ENCODE measurements at regions not wholly inside any gene's neighbourhood (a gene's known extent, or its start where the extent isn't known, plus 50 kb on each side); places are given as distances from the start of the nearest gene placed in this dataset.

GRCh38 chr10:125565046-125565445 is 117.9 kb downstream of the TEX36 start:
- no peak overlapping the region for H3K27ac Mint-ChIP-seq
- no peak overlapping the region for H3K4me3 Mint-ChIP-seq
- no peaks in the 10 kb centered on the region for H3K4me1 Mint-ChIP-seq
- H3K27me3 Mint-ChIP-seq: peaks cover 13 to 22% (median 20%) of the 10 kb centered on the region in 5 donors
- H3K9me3 Mint-ChIP-seq: peaks cover 0 to 8% (median 2%) of the 10 kb centered on the region in 9 donors
- DNase-seq: no peak
- no peaks in the 10 kb centered on the region for H3K36me3 Mint-ChIP-seq
- ATAC-seq: no peak
- POLR2A ChIA-PET: no interaction called here

- peaks cover 0 to 5% (median 2%) of the 10 kb centered on the region in 9 donors for H3K9me3 Mint-ChIP-seq
- DNase-seq (no peak), ATAC-seq (no peak)
- H3K4me1 Mint-ChIP-seq: no peaks in the 10 kb centered on the region
- H3K27ac Mint-ChIP-seq: no peak overlapping the region
- H3K4me3 Mint-ChIP-seq: no peak overlapping the region
- no peaks in the 10 kb centered on the region for H3K36me3 Mint-ChIP-seq
- POLR2A ChIA-PET: no interaction called here
- H3K27me3 Mint-ChIP-seq: peaks cover 13 to 23% (median 20%) of the 10 kb centered on the region in 5 donors
Observed at GRCh38 chr10:125564570-125564969, 118.4 kb downstream of the TEX36 start.

- ATAC-seq (no peak), DNase-seq (no peak)
- POLR2A ChIA-PET: no interaction called here
- H3K27ac Mint-ChIP-seq: no peak overlapping the region
- H3K4me3 Mint-ChIP-seq: no peak overlapping the region
- H3K9me3 Mint-ChIP-seq: peaks cover 0 to 5% (median 0%) of the 10 kb centered on the region in 9 donors
- H3K27me3 Mint-ChIP-seq: peaks cover 11 to 23% (median 15%) of the 10 kb centered on the region in 5 donors
- no peaks in the 10 kb centered on the region for H3K36me3 Mint-ChIP-seq
- H3K4me1 Mint-ChIP-seq: no peaks in the 10 kb centered on the region
Observed at GRCh38 chr10:125562737-125563136, 120.2 kb downstream of the TEX36 start.

- DNase-seq (no peak), ATAC-seq (no peak)
- peaks cover 0 to 5% (median 0%) of the 10 kb centered on the region in 9 donors for H3K9me3 Mint-ChIP-seq
- peaks cover 4 to 21% (median 17%) of the 10 kb centered on the region in 5 donors for H3K27me3 Mint-ChIP-seq
- POLR2A ChIA-PET: no interaction called here
- H3K36me3 Mint-ChIP-seq: no peaks in the 10 kb centered on the region
- no peak overlapping the region for H3K27ac Mint-ChIP-seq
- H3K4me3 Mint-ChIP-seq: no peak overlapping the region
- peaks cover 0 to 1% (median 0%) of the 10 kb centered on the region in 4 donors for H3K4me1 Mint-ChIP-seq
Observed at GRCh38 chr10:125560947-125561346, 122.0 kb downstream of the TEX36 start.

GRCh38 chr10:125559210-125559609 is 123.8 kb downstream of the TEX36 start:
- Mint-ChIP-seq H3K27me3 (peaks cover 6 to 29% (median 24%) of the 10 kb centered on the region in 5 donors), H3K4me3 (no peak overlapping the region), H3K9me3 (peaks cover 0 to 9% (median 2%) of the 10 kb centered on the region in 9 donors), H3K27ac (no peak overlapping the region), H3K4me1 (peaks cover 0 to 1% (median 0%) of the 10 kb centered on the region in 4 donors), H3K36me3 (no peaks in the 10 kb centered on the region)
- POLR2A ChIA-PET: no interaction called here
- ATAC-seq: no peak
- no peak for DNase-seq

- Mint-ChIP-seq H3K4me1 (peaks cover 0 to 1% (median 0%) of the 10 kb centered on the region in 4 donors), H3K27ac (no peak overlapping the region), H3K27me3 (peaks cover 2 to 29% (median 18%) of the 10 kb centered on the region in 5 donors), H3K36me3 (no peaks in the 10 kb centered on the region), H3K9me3 (peaks cover 0 to 9% (median 6%) of the 10 kb centered on the region in 9 donors), H3K4me3 (no peak overlapping the region)
- DNase-seq (no peak), ATAC-seq (no peak)
- POLR2A ChIA-PET: no interaction called here
Observed at GRCh38 chr10:125557801-125558505, 125.0 kb downstream of the TEX36 start.

- Mint-ChIP-seq H3K36me3 (no peaks in the 10 kb centered on the region), H3K4me3 (no peak overlapping the region), H3K4me1 (peaks cover 0 to 1% (median 0%) of the 10 kb centered on the region in 4 donors), H3K9me3 (peaks cover 0 to 12% (median 6%) of the 10 kb centered on the region in 9 donors), H3K27me3 (peaks cover 2 to 29% (median 18%) of the 10 kb centered on the region in 5 donors), H3K27ac (no peak overlapping the region)
- POLR2A ChIA-PET: no interaction called here
- no peak for DNase-seq
- ATAC-seq: no peak
Observed at GRCh38 chr10:125557311-125557710, 125.7 kb downstream of the TEX36 start.

GRCh38 chr10:125556882-125557281 is 126.1 kb downstream of the TEX36 start:
- ATAC-seq: no peak
- Mint-ChIP-seq H3K27me3 (peaks cover 3 to 29% (median 17%) of the 10 kb centered on the region in 5 donors), H3K4me1 (peaks cover 0 to 1% (median 0%) of the 10 kb centered on the region in 4 donors), H3K27ac (no peak overlapping the region), H3K4me3 (no peak overlapping the region), H3K36me3 (no peaks in the 10 kb centered on the region), H3K9me3 (peaks cover 0 to 12% (median 6%) of the 10 kb centered on the region in 9 donors)
- no peak for DNase-seq
- POLR2A ChIA-PET: no interaction called here

- Mint-ChIP-seq H3K27me3 (peaks cover 8 to 37% (median 16%) of the 10 kb centered on the region in 5 donors), H3K9me3 (peaks cover 0 to 12% (median 4%) of the 10 kb centered on the region in 9 donors), H3K4me1 (peaks cover 0 to 1% (median 0%) of the 10 kb centered on the region in 4 donors), H3K27ac (no peak overlapping the region), H3K4me3 (no peak overlapping the region), H3K36me3 (no peaks in the 10 kb centered on the region)
- ATAC-seq: no peak
- no peak for DNase-seq
- POLR2A ChIA-PET: no interaction called here
Observed at GRCh38 chr10:125555743-125556142, 127.2 kb downstream of the TEX36 start.

GRCh38 chr10:125555267-125555666 is 127.7 kb downstream of the TEX36 start:
- H3K27ac Mint-ChIP-seq: no peak overlapping the region
- peaks cover 0 to 12% (median 4%) of the 10 kb centered on the region in 9 donors for H3K9me3 Mint-ChIP-seq
- no peak overlapping the region for H3K4me3 Mint-ChIP-seq
- no peaks in the 10 kb centered on the region for H3K36me3 Mint-ChIP-seq
- peaks cover 0 to 1% (median 0%) of the 10 kb centered on the region in 4 donors for H3K4me1 Mint-ChIP-seq
- POLR2A ChIA-PET: no interaction called here
- no peak for ATAC-seq
- no peak for DNase-seq
- H3K27me3 Mint-ChIP-seq: peaks cover 8 to 42% (median 16%) of the 10 kb centered on the region in 5 donors

GRCh38 chr10:125554753-125555152 is 128.2 kb downstream of the TEX36 start:
- POLR2A ChIA-PET: no interaction called here
- ATAC-seq: no peak
- H3K4me1 Mint-ChIP-seq: peaks cover 0 to 1% (median 0%) of the 10 kb centered on the region in 4 donors
- H3K27ac Mint-ChIP-seq: no peak overlapping the region
- H3K36me3 Mint-ChIP-seq: no peaks in the 10 kb centered on the region
- peaks cover 8 to 45% (median 16%) of the 10 kb centered on the region in 5 donors for H3K27me3 Mint-ChIP-seq
- peaks cover 0 to 12% (median 4%) of the 10 kb centered on the region in 9 donors for H3K9me3 Mint-ChIP-seq
- no peak overlapping the region for H3K4me3 Mint-ChIP-seq
- DNase-seq: no peak

GRCh38 chr10:125554016-125554703 is 128.8 kb downstream of the TEX36 start:
- Mint-ChIP-seq H3K4me1 (peaks cover 0 to 1% (median 0%) of the 10 kb centered on the region in 4 donors), H3K9me3 (peaks cover 0 to 12% (median 4%) of the 10 kb centered on the region in 9 donors), H3K27ac (no peak overlapping the region), H3K27me3 (peaks cover 6 to 45% (median 16%) of the 10 kb centered on the region in 5 donors), H3K4me3 (no peak overlapping the region), H3K36me3 (no peaks in the 10 kb centered on the region)
- no peak for DNase-seq
- POLR2A ChIA-PET: no interaction called here
- no peak for ATAC-seq

- POLR2A ChIA-PET: no interaction called here
- no peak overlapping the region for H3K4me3 Mint-ChIP-seq
- peaks cover 0 to 1% (median 0%) of the 10 kb centered on the region in 4 donors for H3K4me1 Mint-ChIP-seq
- ATAC-seq (no peak), DNase-seq (no peak)
- H3K9me3 Mint-ChIP-seq: peaks cover 0 to 12% (median 4%) of the 10 kb centered on the region in 9 donors
- no peak overlapping the region for H3K27ac Mint-ChIP-seq
- H3K27me3 Mint-ChIP-seq: peaks cover 6 to 45% (median 16%) of the 10 kb centered on the region in 5 donors
- H3K36me3 Mint-ChIP-seq: no peaks in the 10 kb centered on the region
Observed at GRCh38 chr10:125553091-125553490, 129.9 kb downstream of the TEX36 start.

Measured in naive thymus-derived CD8-positive, alpha-beta T cell (primary cell).